Neural progenitor cell (in vitro differentiated cells): ENCODE measurements at regions not wholly inside any gene's neighbourhood (a gene's known extent, or its start where the extent isn't known, plus 50 kb on each side); places are given as distances from the start of the nearest gene placed in this dataset.
"Not testable (repeated sequence)": the region's sequence is repeated elsewhere in the genome, so short reads cannot be mapped to it uniquely, and the experiment has no call there.

Experiments
- DNase-seq: peaks from one replicate; pipeline ENCODE4 v3.0.0-alpha.2; 2016; ENCODE audit warnings: low spot score
- H2AFZ ChIP-seq: fragments of 200-600 bp; sonication (generic); replicated peaks from 2 replicates; pipeline ENCODE4 v1.6.1; 2016; ENCODE audit warnings: antibody characterized with exemption
- H3F3A ChIP-seq: fragments of 200-600 bp; sonication (generic); 2 replicates; pipeline ENCODE4 v1.6.1; 2016; ENCODE audit warnings: antibody characterized with exemption, low read depth
- H3K27ac ChIP-seq: fragments of 200-600 bp; sonication (generic); 2 replicates; pipeline ENCODE4 v1.5.1; 2016; ENCODE audit warnings: mild to moderate bottlenecking
- H3K27me3 ChIP-seq: fragments of 200-600 bp; sonication (generic); 2 replicates; pipeline ENCODE4 v1.6.1; 2016; ENCODE audit warnings: mild to moderate bottlenecking, moderate library complexity
- H3K36me3 ChIP-seq: fragments of 200-600 bp; sonication (generic); 2 replicates; pipeline ENCODE4 v1.5.1; 2016
- H3K4me1 ChIP-seq: fragments of 200-600 bp; sonication (generic); 2 replicates; pipeline ENCODE4 v1.6.1; 2016; ENCODE audit warnings: mixed run types
- H3K4me2 ChIP-seq: fragments of 200-600 bp; sonication (generic); 2 replicates; pipeline ENCODE4 v1.6.1; 2016
- H3K4me3 ChIP-seq: fragments of 200-600 bp; sonication (generic); 2 replicates; pipeline ENCODE4 v1.5.1; 2016
- H3K79me2 ChIP-seq: fragments of 200-600 bp; sonication (generic); 2 replicates; pipeline ENCODE4 v1.6.1; 2016; ENCODE audit warnings: low read depth
- H3K9ac ChIP-seq: fragments of 200-600 bp; sonication (generic); 2 replicates; pipeline ENCODE4 v1.6.1; 2016
- H3K9me3 ChIP-seq: fragments of 200-600 bp; sonication (generic); 2 replicates; pipeline ENCODE4 v1.5.1; 2016; ENCODE audit warnings: low read depth
- H4K20me1 ChIP-seq: fragments of 200-600 bp; sonication (generic); 2 replicates; pipeline ENCODE4 v1.6.1; 2016; ENCODE audit warnings: low read depth
- H3K27ac Mint-ChIP-seq: 3 replicates; pipeline ENCODE4 v1.8.0; 2021; ENCODE audit warnings: mixed read lengths
- H3K27me3 Mint-ChIP-seq: 2 replicates; pipeline ENCODE4 v1.8.0; 2022; ENCODE audit warnings: low read depth, mild to moderate bottlenecking, inconsistent platforms, moderate library complexity, mixed read lengths; ENCODE audit not compliant: insufficient read depth
- H3K36me3 Mint-ChIP-seq: 3 replicates; pipeline ENCODE4 v1.8.0; 2021; ENCODE audit warnings: mixed read lengths
- H3K4me1 Mint-ChIP-seq: 3 replicates; pipeline ENCODE4 v1.8.0; 2021; ENCODE audit warnings: mixed read lengths
- H3K4me3 Mint-ChIP-seq: 3 replicates; pipeline ENCODE4 v1.8.0; 2021; ENCODE audit warnings: mild to moderate bottlenecking, moderate library complexity, mixed read lengths
- H3K9me3 Mint-ChIP-seq: 3 replicates; pipeline ENCODE4 v1.8.0; 2020; ENCODE audit warnings: mixed read lengths
- CTCF ChIP-seq: fragments of 200-600 bp; sonication (generic); IDR thresholded peaks from 2 replicates; pipeline ENCODE4 v1.5.1; 2017; ENCODE audit warnings: antibody characterized with exemption, mild to moderate bottlenecking
- EZH2 ChIP-seq: fragments of 200-600 bp; sonication (generic); IDR thresholded peaks from 2 replicates; pipeline ENCODE4 v1.6.1; 2017; ENCODE audit warnings: antibody characterized with exemption, mild to moderate bottlenecking, moderate library complexity
- EZH2phosphoT487 ChIP-seq: fragments of 200-600 bp; sonication (generic); IDR thresholded peaks from 2 replicates; pipeline ENCODE4 v1.6.1; 2017; ENCODE audit warnings: antibody characterized with exemption

DNA sequence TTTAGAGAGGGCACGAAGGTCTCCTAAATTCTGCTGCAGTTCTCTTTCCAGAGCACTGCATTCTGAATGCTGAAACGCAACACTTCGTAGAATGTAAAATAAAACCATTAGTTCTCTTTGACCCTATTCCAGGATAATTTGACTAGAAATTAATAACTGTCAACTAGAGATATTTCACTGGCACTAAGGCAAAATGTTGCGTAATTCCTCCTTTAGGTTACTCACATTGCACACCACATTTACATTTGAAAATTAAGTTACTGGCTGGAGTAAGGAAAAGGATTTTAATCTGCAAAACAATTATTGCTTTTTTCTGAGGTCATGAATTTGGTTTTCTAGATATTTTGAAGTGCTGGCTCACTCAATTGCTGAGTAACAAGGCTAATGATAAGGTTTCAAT is 58.0 kb upstream of the TRHDE start:
- no peaks in the 10 kb centered on the region for H3F3A ChIP-seq
- no peak overlapping the region for H2AFZ ChIP-seq
- H3K9ac ChIP-seq = no peak overlapping the region
- no peak overlapping the region for H3K4me3 Mint-ChIP-seq
- H3K4me3 ChIP-seq = no peak overlapping the region
- no peaks in the 10 kb centered on the region for H4K20me1 ChIP-seq
- H3K27me3 ChIP-seq = no peaks in the 10 kb centered on the region
- DNase-seq = no peak
- peaks cover 2% of the 10 kb centered on the region for H3K27me3 Mint-ChIP-seq
- TF ChIP-seq CTCF = no peak
- no peak for TF ChIP-seq EZH2
- no peak for TF ChIP-seq EZH2phosphoT487
- H3K4me1 ChIP-seq = no peaks in the 10 kb centered on the region
- H3K9me3 Mint-ChIP-seq = no peaks in the 10 kb centered on the region
- H3K4me2 ChIP-seq = no peak overlapping the region
- H3K36me3 Mint-ChIP-seq = no peaks in the 10 kb centered on the region
- no peaks in the 10 kb centered on the region for H3K79me2 ChIP-seq
- H3K27ac ChIP-seq = no peak overlapping the region
- H3K27ac Mint-ChIP-seq = no peak overlapping the region
- H3K4me1 Mint-ChIP-seq = no peaks in the 10 kb centered on the region
- H3K36me3 ChIP-seq = no peaks in the 10 kb centered on the region
- H3K9me3 ChIP-seq = no peaks in the 10 kb centered on the region

DNA sequence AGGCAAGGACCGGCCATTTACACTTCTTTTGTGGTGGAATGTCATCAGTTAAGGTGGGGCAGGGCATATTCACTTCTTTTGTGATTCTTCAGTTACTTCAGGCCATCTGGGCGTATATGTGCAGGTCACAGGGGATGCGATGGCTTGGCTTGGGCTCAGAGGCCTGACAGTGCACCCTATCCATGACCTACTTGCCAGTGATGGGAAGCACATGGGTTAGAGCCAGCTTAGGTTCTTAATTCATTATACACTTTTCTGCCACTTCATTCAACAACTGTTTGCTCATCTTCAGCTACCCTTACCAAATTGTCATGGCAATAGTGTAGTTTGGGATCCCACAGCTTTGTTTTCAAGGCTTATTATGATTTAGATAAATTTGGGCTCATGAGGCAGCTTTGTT is 56.9 kb upstream of the TRHDE start:
- DNase-seq, H3K27me3 Mint-ChIP-seq, H3K9me3 Mint-ChIP-seq, H3K4me1 Mint-ChIP-seq, H3K27ac ChIP-seq, H3K27me3 ChIP-seq, H2AFZ ChIP-seq, H3K9me3 ChIP-seq, H3K4me1 ChIP-seq, H3F3A ChIP-seq, H3K4me2 ChIP-seq, H3K9ac ChIP-seq, H3K4me3 Mint-ChIP-seq, H3K36me3 Mint-ChIP-seq, H3K36me3 ChIP-seq, H4K20me1 ChIP-seq, H3K4me3 ChIP-seq, H3K27ac Mint-ChIP-seq, H3K79me2 ChIP-seq: not testable (repeated sequence)

DNA sequence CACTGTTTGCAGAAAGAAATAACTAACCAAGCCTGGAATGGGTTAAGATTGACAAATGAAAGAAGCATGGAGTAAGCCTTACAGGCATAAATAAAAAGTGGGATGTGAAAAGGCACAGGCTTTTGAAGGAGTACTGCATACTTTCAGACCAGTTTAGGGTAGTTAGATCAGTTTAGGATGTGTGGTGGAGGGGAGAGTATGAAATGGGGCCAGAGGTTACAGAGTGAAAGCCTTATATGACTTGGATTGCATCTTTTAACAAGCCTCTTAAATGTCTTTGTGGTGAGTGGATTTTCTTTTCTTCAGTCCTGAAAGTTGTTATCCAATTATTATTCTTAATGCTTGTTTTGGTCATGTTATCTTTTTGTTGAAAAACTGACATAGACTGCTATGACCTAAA is 52.2 kb upstream of the TRHDE start:
- no peak overlapping the region for H3K27ac ChIP-seq
- H3K9me3 ChIP-seq = no peaks in the 10 kb centered on the region
- Mint-ChIP-seq H3K9me3 (no peaks in the 10 kb centered on the region), H3K4me3 (no peak overlapping the region), H3K36me3 (no peaks in the 10 kb centered on the region), H3K27ac (no peak overlapping the region), H3K4me1 (no peaks in the 10 kb centered on the region), H3K27me3 (peaks cover under 1% of the 10 kb centered on the region)
- H2AFZ ChIP-seq = no peak overlapping the region
- no peaks in the 10 kb centered on the region for H3K27me3 ChIP-seq
- H3K36me3 ChIP-seq = no peaks in the 10 kb centered on the region
- no peak overlapping the region for H3K4me3 ChIP-seq
- no peaks in the 10 kb centered on the region for H4K20me1 ChIP-seq
- no peak for DNase-seq
- H3K4me2 ChIP-seq = no peak overlapping the region
- no peak for TF ChIP-seq CTCF
- TF ChIP-seq EZH2 = no peak
- TF ChIP-seq EZH2phosphoT487 = no peak
- no peak overlapping the region for H3K9ac ChIP-seq
- no peaks in the 10 kb centered on the region for H3K79me2 ChIP-seq
- H3F3A ChIP-seq = no peaks in the 10 kb centered on the region
- H3K4me1 ChIP-seq = no peaks in the 10 kb centered on the region
